NCI-H1092 (cell line): ENCODE measurements at regions not wholly inside any gene's neighbourhood (a gene's known extent, or its start where the extent isn't known, plus 50 kb on each side); places are given as distances from the start of the nearest gene placed in this dataset.
"Not testable (repeated sequence)": the region's sequence is repeated elsewhere in the genome, so short reads cannot be mapped to it uniquely, and the experiment has no call there.

Source experiments
- DNase-seq: peaks from one replicate; lab custom pipeline; 2025; lab: John Stamatoyannopoulos, UW

DNA sequence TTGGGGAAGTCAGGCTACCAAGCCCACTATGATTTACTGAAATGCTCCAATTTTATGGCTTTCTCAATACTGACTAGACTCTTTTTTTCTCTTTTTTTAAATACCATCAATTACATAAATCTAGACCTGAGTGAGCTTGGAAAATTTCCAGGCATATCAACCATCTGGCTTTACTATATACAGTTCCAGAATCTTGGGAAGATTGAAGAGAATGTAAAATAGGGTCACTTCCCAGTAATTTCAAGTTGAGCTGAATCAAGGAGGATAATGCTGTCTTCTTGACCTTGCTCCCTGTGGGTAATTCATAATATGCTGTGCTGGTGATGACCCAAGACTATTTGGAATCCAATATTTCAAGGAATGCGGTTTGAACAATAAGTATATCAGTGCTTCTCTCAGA lies 108.1 kb downstream of the MAP3K21 start:
- DNase-seq: no peak

- DNase-seq: no peak
Measured at GRCh38 chr1:233439721-233440120, 112.2 kb downstream of the MAP3K21 start.

DNA sequence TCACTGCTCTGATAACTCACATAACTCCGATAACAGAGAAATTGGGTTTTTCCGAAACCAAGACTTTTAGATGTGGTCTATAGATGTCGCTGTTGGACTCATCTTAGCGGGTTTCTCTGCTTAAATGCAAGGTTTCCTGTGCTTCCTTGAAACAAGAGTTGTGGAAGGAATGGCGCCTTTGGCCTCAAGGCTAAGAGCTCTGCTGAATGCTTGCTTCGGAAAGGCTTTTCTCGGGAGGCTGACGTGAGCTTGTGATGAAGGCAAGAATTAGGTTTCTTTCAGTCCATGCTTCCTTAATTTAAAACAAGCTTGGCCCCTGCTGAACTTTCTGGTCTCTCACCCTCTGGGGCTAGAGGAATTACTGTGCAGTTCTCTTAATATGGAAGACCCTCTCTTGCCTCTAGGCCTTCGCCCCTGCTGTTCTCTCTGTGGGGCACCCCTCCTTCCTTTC lies 113.5 kb downstream of the MAP3K21 start:
- DNase-seq: peak; percentile 57

GRCh38 chr1:233442026-233442780 lies 114.7 kb downstream of the MAP3K21 start:
- DNase-seq: no peak

GRCh38 chr1:233443040-233443760 lies 115.7 kb downstream of the MAP3K21 start:
- DNase-seq: no peak

GRCh38 chr1:233444484-233444883 lies 117.0 kb downstream of the MAP3K21 start:
- DNase-seq: no peak

GRCh38 chr1:233445737-233446136 lies 118.2 kb downstream of the MAP3K21 start:
- DNase-seq: no peak

DNA sequence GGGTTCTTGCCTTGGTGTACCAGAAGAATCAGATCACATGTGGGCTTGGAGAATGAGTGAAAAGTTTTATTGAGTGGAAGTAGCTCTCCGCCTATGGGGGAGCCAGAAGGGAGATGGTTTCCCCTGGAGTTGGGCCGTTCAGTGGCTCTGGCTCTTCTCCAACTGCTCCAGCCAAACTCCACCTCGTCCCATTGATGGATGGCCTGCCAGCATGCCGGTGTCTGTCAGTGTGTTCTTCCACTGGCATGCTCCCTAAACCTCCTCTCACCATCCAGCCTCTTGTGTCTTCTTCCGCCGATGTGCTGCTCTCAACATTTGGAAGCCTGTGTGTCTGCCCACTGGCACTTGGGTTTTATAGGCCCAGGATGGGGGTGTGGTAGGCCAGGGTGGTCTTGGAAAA lies 119.4 kb downstream of the MAP3K21 start:
- no peak for DNase-seq

DNA sequence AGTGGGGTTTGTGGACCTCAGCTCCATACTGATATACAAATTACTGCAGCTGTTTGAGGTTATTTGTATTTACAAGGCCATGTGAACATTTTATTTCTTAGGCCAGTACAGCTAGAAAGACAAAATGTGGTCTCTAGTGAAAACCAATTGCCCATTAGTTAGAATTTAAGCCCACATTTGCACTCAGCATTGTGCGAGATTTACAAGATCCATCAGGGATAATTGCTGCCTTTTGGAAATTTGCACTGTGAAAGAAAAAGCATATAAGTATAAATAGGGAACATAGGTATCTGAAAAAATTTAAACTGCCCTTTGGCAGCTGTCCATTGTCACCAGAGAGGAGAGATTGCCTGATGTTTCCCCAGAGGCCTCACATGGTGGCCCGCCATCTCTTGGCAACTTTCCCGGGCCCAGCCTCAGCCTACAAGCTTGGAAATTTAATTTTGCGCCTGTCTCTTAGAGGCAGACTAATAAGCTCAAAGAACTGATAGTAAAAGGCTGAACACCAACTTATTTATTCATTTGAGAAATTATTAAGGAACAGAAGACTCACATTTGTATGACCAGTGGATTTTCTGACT lies 120.7 kb downstream of the MAP3K21 start:
- DNase-seq: peak; percentile 76

- no peak for DNase-seq
Measured at GRCh38 chr1:233452724-233453123, 125.2 kb downstream of the MAP3K21 start.

DNA sequence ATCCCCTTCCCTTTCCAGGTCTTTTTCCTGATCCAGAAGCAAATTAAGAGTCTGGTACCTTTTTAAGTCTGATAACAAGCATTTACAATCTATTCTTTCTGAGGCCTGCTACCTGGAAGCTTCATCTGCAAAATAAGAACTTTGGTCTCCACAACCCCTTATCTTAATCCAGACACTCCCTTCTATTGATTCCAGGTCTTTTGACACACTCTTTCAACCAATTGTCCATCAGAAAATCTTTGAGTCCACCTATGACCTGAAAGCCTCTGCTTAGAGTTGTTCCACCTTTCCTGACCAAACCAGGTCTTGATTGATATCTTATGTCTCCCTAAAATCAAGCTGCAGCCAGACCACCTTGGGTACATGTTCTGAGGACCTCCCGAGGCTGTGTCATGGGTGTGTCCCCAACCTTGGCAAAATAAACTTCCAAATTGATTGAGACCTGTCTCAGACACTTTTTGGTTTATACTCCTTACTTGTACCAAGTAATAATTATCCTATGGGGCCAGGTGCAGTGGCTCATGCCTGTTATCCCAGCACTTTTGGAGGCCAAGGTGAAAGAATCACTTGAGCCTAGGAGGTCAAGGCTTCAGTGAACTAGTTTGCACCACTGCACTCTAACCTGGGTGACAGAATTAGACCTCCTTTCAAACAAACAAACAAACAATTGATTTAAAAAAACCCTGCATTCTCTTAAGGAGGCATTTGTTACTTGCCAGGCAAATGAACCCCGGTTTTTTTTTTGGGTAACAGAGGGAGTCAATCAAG lies 126.1 kb downstream of the MAP3K21 start:
- no peak for DNase-seq

DNA sequence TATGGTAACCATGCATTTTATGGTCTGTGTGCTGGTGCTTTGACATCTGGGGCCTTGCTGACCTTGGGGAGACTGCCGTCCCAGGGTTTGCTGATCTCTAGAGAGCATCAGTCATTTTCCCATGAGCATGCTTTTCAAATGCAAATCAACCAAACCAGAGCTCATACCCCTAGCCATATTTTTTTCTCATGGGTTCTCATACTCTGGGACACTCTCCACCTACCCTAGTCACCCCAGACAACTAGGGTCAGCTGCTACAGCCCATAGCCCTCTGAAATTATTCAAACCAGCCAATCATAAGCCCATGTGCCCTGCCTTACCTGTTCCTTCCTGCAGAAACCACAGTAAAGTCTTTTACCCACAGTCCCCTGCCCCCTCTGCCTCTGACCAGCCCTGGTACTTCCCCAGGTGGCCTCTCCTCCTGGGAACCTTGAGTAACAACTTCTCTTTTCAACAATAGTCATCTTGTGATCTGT lies 132.0 kb downstream of the MAP3K21 start:
- DNase-seq: no peak

DNA sequence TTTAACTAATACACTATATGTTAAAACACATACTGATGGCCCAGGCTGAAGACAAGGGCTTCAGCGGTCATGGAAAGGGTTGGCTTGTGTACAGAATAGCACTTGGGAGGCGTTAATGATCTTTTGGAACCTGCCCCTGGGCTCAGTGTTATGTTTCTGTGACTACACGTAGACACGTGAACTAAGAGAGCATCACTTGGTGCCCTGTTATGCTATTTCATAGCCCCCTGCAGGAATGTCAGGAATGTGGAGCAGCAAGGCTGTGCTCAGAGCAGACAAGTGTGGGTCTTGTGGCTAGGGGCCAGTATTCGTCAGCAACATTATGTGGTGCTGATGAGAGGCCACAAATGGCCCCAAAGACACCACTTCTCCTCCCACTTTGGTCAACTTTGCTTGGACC lies 132.4 kb downstream of the MAP3K21 start:
- no peak for DNase-seq

DNA sequence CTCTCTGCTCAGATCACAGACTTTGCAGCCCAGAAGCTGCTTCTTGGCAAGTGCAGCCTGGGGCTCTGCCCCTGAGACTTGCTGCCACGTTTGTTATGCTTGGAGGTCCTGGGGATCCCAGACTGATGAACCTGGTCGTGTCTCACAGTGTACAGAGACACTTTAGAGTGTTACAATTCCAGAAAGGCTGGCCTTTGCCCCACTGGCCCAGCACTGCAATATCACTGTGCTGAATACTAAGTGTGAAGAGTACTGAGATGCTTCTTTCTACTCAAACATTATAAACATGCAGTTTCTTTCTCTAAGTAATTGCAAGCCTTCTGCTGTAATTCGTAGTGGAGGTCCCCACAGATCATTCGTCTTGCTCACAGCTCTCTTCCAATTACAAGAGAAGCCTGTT lies 133.2 kb downstream of the MAP3K21 start:
- DNase-seq: no peak

DNA sequence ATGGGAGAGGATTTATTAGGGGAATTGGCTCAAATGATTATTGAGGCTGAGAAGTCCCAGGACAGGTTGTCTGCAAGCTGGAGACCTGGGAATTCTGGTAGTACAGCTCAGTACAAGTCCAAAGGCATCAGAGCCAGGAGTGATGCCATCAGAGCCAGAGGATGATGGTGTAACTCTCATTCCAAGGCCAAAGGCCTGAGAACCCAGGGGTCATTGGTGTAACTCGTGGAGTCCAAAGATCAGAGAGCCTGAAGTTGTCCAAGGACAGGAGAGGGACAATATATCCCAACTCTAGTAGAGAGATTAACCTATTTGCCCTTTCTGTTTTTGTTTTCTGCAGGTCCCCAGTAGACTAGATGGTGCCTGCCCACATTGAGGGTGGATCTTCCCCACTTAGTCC lies 134.3 kb downstream of the MAP3K21 start:
- DNase-seq: no peak

DNA sequence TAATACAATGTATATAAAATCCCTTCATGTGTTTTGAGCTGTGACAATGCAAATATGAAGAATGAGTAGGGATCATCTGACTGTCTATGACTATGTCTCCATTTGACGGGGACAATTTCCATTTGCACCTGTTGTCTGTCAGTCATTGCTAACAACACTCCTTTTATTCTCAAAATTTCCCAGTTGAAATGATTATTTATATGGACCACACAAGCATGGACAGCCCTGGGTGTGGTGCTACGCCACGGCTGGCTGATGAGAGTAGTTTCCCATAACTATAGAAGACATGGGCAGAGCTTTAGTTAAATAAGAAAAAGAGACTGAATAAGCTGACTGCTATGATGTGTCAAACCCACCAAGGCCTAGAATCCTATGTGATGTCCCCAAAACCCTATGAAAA lies 135.8 kb downstream of the MAP3K21 start:
- DNase-seq: no peak

DNA sequence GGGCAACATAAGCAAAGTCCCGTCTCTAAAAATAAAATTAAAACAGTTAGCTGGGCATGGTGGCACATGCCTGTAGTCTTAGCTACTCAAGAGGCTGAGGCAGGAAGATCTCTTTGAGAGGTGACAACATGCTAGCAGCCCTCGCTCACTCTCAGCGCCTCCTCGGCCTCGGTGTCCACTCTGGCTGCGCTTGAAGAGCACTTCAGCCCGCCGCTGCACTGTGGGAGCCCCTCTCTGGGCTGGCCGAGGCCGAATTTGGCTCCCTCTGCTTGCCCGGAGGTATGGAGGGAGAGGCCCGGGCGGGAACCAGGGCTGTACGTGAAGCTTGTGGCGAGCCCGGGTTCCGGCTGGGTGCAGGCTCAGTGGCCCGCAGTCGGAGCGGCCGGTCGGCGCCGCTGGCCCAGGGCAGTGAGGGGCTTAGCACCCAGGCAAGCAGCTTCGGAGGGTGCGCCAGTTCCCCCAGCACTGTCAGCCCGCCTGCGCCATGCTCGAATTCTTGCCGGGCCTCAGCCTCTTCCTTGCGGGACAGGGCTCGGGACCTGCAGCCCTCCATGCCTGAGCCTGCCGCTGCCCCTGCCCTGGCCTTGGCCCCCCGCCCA lies 138.3 kb downstream of the MAP3K21 start:
- no peak for DNase-seq

GRCh38 chr1:233470741-233471499 lies 143.0 kb upstream of the KCNK1 start:
- DNase-seq: no peak

- not testable (repeated sequence) for DNase-seq
Measured at GRCh38 chr1:233471851-233472250, 142.1 kb upstream of the KCNK1 start.

DNA sequence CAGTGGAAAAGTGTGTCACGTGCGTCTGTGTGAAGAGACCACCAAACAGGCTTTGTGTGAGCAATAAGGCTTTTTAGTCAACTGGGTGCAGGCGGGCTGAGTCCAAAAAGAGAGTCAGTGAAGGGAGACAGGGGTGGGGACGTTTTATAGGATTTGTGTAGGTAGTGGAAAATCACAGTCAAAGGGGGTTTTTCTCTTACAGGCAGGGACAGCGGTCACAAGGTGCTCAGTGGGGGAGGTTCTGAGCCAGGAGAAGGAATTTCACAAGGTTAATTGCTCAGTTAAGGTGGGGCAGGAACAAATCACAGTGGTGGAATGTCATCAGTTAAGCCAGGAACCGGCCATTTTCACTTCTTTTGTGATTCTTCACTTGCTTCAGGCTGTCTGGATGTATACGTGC lies 141.1 kb upstream of the KCNK1 start:
- not testable (repeated sequence) for DNase-seq

GRCh38 chr1:233473549-233474204 lies 140.2 kb upstream of the KCNK1 start:
- no peak for DNase-seq
